ENCODE measurements at regions not wholly inside any gene's neighbourhood (a gene's known extent, or its start where the extent isn't known, plus 50 kb on each side); places are given as distances from the start of the nearest gene placed in this dataset.

- TF ChIP-seq POLR2AphosphoS5 (IDR thresholded peaks at IDR 0.05), result no peak
- TF ChIP-seq CTCF (IDR thresholded peaks at IDR 0.05), result no peak
- no peak for TF ChIP-seq POLR2A (IDR thresholded peaks at IDR 0.05)
- TF ChIP-seq EP300 (IDR thresholded peaks at IDR 0.05), result no peak
Measured at GRCh38 chr2:203623661-203624060, 82.8 kb upstream of the CD28 start.
